ENCODE measurements at regions not wholly inside any gene's neighbourhood (a gene's known extent, or its start where the extent isn't known, plus 50 kb on each side); places are given as distances from the start of the nearest gene placed in this dataset.

DNA sequence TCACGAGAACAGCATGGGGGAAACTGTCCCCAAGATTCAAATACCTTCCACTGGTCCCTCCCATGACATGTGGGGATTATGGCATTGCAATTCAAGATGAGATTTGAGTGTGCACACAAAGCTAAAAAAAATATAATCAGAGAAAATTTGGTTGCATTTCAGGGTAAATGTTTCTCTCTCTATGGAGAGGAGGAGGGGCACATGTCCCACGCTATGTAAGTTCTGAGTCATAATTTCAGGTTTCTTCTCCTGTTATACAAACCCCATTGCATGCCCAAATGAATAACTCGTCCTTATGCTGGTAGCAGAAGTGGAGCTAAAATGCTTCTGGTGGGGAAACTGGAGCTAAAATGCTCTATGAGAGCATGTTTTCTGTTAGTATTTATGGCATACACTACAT is 209.7 kb upstream of the DCBLD2 start:
- TF ChIP-seq, protein P1, sequence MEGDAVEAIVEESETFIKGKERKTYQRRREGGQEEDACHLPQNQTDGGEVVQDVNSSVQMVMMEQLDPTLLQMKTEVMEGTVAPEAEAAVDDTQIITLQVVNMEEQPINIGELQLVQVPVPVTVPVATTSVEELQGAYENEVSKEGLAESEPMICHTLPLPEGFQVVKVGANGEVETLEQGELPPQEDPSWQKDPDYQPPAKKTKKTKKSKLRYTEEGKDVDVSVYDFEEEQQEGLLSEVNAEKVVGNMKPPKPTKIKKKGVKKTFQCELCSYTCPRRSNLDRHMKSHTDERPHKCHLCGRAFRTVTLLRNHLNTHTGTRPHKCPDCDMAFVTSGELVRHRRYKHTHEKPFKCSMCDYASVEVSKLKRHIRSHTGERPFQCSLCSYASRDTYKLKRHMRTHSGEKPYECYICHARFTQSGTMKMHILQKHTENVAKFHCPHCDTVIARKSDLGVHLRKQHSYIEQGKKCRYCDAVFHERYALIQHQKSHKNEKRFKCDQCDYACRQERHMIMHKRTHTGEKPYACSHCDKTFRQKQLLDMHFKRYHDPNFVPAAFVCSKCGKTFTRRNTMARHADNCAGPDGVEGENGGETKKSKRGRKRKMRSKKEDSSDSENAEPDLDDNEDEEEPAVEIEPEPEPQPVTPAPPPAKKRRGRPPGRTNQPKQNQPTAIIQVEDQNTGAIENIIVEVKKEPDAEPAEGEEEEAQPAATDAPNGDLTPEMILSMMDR (IDR thresholded peaks at IDR 0.05), result no peak
- TF ChIP-seq POLR2A (IDR thresholded peaks at IDR 0.05), result no peak

Data from uterus (tissue), 2 donors.